ENCODE measurements at regions not wholly inside any gene's neighbourhood (a gene's known extent, or its start where the extent isn't known, plus 50 kb on each side); places are given as distances from the start of the nearest gene placed in this dataset.

DNA sequence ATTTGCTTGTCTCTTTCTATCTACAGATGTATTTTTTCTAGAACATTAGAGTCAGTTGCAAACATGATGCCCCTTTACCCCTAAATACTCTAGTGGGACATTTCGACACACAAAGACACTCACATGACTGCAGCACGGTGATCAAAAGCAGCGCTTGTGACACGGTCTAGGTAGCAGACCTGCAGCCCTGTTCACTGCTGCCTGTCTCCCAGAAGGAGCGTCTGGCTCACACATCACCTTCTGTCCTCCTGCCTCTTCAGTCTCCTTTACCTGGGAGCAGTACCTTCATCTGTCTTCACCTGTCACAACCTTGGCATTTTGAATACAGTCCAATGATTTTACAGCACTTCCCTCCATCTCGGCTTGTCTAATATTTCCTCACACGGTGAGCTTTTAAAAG lies 51.9 kb upstream of the SH3PXD2B start (continued):
- TF ChIP-seq, protein P1, sequence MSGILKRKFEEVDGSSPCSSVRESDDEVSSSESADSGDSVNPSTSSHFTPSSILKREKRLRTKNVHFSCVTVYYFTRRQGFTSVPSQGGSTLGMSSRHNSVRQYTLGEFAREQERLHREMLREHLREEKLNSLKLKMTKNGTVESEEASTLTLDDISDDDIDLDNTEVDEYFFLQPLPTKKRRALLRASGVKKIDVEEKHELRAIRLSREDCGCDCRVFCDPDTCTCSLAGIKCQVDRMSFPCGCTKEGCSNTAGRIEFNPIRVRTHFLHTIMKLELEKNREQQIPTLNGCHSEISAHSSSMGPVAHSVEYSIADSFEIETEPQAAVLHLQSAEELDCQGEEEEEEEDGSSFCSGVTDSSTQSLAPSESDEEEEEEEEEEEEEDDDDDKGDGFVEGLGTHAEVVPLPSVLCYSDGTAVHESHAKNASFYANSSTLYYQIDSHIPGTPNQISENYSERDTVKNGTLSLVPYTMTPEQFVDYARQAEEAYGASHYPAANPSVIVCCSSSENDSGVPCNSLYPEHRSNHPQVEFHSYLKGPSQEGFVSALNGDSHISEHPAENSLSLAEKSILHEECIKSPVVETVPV (CRISPR knock-in tag; IDR thresholded peaks at IDR 0.05): no peak
- TF ChIP-seq ZNF70 (CRISPR knock-in tag; IDR thresholded peaks at IDR 0.05): no peak
- no peak for TF ChIP-seq TCF4 (CRISPR knock-in tag; IDR thresholded peaks at IDR 0.05; ENCODE audit: borderline replicate concordance)

DNA sequence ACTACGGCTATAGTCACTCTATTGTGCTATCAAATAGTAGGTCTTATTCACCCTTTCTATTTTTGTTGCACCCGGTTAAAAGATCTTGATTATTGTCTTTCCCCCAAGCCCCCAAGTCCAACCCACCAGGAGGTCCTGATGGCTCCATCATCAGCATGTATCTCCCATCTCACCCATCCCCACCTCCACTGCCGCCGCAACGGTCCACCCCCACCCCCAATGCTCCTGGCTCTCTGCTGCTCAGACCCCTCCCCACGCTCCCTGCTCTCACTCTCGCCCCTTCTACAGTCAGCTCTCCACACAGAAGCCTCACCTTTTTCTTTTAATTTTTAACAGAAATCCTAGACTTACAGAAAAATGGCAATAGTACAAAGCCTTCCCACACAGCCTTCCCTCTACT lies 51.5 kb upstream of the SH3PXD2B start:
- ATAC-seq: no peak
- TF ChIP-seq RARB (CRISPR knock-in tag; IDR thresholded peaks at IDR 0.05) (no peak), SNAI2 (CRISPR knock-in tag; IDR thresholded peaks at IDR 0.05) (no peak), ZNF70 (CRISPR knock-in tag; IDR thresholded peaks at IDR 0.05) (no peak), ZC3H10 (CRISPR knock-in tag; IDR thresholded peaks at IDR 0.05) (no peak), OSR1 (CRISPR knock-in tag; IDR thresholded peaks at IDR 0.05) (no peak), ZFP3 (CRISPR knock-in tag; IDR thresholded peaks at IDR 0.05) (no peak), ISL1 (CRISPR knock-in tag; IDR thresholded peaks at IDR 0.05) (no peak), TOX (CRISPR knock-in tag; IDR thresholded peaks at IDR 0.05; ENCODE audit: borderline replicate concordance) (no peak), TCF4 (CRISPR knock-in tag; IDR thresholded peaks at IDR 0.05; ENCODE audit: borderline replicate concordance) (no peak), ARNTL (CRISPR knock-in tag; IDR thresholded peaks at IDR 0.05; ENCODE audit: borderline replicate concordance, low read depth) (no peak), ESRRG (CRISPR knock-in tag; IDR thresholded peaks at IDR 0.05) (no peak), PPARA (CRISPR knock-in tag; IDR thresholded peaks at IDR 0.05; ENCODE audit: borderline replicate concordance) (no peak), GLIS3 (CRISPR knock-in tag; IDR thresholded peaks at IDR 0.05) (no peak), CSDC2 (CRISPR knock-in tag; IDR thresholded peaks at IDR 0.05) (no peak)
- TF ChIP-seq, protein P1 (CRISPR knock-in tag; IDR thresholded peaks at IDR 0.05): no peak
- TF ChIP-seq, protein P2, sequence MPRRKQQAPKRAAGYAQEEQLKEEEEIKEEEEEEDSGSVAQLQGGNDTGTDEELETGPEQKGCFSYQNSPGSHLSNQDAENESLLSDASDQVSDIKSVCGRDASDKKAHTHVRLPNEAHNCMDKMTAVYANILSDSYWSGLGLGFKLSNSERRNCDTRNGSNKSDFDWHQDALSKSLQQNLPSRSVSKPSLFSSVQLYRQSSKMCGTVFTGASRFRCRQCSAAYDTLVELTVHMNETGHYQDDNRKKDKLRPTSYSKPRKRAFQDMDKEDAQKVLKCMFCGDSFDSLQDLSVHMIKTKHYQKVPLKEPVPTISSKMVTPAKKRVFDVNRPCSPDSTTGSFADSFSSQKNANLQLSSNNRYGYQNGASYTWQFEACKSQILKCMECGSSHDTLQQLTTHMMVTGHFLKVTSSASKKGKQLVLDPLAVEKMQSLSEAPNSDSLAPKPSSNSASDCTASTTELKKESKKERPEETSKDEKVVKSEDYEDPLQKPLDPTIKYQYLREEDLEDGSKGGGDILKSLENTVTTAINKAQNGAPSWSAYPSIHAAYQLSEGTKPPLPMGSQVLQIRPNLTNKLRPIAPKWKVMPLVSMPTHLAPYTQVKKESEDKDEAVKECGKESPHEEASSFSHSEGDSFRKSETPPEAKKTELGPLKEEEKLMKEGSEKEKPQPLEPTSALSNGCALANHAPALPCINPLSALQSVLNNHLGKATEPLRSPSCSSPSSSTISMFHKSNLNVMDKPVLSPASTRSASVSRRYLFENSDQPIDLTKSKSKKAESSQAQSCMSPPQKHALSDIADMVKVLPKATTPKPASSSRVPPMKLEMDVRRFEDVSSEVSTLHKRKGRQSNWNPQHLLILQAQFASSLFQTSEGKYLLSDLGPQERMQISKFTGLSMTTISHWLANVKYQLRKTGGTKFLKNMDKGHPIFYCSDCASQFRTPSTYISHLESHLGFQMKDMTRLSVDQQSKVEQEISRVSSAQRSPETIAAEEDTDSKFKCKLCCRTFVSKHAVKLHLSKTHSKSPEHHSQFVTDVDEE (CRISPR knock-in tag; IDR thresholded peaks at IDR 0.05): no peak
- TF ChIP-seq, protein P3, sequence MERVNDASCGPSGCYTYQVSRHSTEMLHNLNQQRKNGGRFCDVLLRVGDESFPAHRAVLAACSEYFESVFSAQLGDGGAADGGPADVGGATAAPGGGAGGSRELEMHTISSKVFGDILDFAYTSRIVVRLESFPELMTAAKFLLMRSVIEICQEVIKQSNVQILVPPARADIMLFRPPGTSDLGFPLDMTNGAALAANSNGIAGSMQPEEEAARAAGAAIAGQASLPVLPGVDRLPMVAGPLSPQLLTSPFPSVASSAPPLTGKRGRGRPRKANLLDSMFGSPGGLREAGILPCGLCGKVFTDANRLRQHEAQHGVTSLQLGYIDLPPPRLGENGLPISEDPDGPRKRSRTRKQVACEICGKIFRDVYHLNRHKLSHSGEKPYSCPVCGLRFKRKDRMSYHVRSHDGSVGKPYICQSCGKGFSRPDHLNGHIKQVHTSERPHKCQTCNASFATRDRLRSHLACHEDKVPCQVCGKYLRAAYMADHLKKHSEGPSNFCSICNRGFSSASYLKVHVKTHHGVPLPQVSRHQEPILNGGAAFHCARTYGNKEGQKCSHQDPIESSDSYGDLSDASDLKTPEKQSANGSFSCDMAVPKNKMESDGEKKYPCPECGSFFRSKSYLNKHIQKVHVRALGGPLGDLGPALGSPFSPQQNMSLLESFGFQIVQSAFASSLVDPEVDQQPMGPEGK (CRISPR knock-in tag; IDR thresholded peaks at IDR 0.05; ENCODE audit: borderline replicate concordance): no peak
- TF ChIP-seq, protein P4, sequence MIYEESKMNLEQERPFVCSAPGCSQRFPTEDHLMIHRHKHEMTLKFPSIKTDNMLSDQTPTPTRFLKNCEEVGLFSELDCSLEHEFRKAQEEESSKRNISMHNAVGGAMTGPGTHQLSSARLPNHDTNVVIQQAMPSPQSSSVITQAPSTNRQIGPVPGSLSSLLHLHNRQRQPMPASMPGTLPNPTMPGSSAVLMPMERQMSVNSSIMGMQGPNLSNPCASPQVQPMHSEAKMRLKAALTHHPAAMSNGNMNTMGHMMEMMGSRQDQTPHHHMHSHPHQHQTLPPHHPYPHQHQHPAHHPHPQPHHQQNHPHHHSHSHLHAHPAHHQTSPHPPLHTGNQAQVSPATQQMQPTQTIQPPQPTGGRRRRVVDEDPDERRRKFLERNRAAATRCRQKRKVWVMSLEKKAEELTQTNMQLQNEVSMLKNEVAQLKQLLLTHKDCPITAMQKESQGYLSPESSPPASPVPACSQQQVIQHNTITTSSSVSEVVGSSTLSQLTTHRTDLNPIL (CRISPR knock-in tag; IDR thresholded peaks at IDR 0.05; ENCODE audit: low read depth): no peak
- TF ChIP-seq, protein P5, sequence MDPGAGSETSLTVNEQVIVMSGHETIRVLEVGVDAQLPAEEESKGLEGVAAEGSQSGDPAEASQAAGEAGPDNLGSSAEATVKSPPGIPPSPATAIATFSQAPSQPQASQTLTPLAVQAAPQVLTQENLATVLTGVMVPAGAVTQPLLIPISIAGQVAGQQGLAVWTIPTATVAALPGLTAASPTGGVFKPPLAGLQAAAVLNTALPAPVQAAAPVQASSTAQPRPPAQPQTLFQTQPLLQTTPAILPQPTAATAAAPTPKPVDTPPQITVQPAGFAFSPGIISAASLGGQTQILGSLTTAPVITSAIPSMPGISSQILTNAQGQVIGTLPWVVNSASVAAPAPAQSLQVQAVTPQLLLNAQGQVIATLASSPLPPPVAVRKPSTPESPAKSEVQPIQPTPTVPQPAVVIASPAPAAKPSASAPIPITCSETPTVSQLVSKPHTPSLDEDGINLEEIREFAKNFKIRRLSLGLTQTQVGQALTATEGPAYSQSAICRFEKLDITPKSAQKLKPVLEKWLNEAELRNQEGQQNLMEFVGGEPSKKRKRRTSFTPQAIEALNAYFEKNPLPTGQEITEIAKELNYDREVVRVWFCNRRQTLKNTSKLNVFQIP (CRISPR knock-in tag; IDR thresholded peaks at IDR 0.05; ENCODE audit: borderline replicate concordance, low read depth): no peak

DNA sequence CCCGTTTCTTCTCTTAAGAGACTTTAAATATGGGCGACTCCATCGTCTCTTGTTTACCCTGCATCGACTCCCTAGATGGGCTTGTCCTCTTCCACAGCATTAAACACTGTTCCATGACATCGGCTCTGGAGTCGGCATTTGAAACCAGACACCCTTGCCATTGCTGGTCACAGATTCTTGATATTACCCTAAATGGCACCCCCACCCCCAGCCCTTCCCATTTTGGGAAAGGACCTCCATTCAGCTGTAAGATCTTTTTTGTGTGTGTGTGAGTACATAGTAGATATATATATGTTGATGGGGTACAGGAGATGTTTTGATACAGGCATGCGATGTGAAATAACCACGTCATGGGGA lies 51.1 kb upstream of the SH3PXD2B start:
- TF ChIP-seq SNAI2 (CRISPR knock-in tag; IDR thresholded peaks at IDR 0.05): no peak
- TF ChIP-seq BACH2 (CRISPR knock-in tag; IDR thresholded peaks at IDR 0.05; ENCODE audit: borderline replicate concordance): no peak
- TF ChIP-seq, protein P4 (CRISPR knock-in tag; IDR thresholded peaks at IDR 0.05; ENCODE audit: low read depth): no peak
- TF ChIP-seq GLIS3 (CRISPR knock-in tag; IDR thresholded peaks at IDR 0.05): no peak
- TF ChIP-seq, protein P3 (CRISPR knock-in tag; IDR thresholded peaks at IDR 0.05; ENCODE audit: borderline replicate concordance): no peak
- no peak for TF ChIP-seq RARB (CRISPR knock-in tag; IDR thresholded peaks at IDR 0.05)
- TF ChIP-seq CSDC2 (CRISPR knock-in tag; IDR thresholded peaks at IDR 0.05): no peak
- no peak for TF ChIP-seq TOX (CRISPR knock-in tag; IDR thresholded peaks at IDR 0.05; ENCODE audit: borderline replicate concordance)
- TF ChIP-seq ZFP30 (CRISPR knock-in tag; IDR thresholded peaks at IDR 0.05): no peak
- no peak for TF ChIP-seq ZC3H10 (CRISPR knock-in tag; IDR thresholded peaks at IDR 0.05)
- TF ChIP-seq, protein P1 (CRISPR knock-in tag; IDR thresholded peaks at IDR 0.05): no peak
- no peak for TF ChIP-seq ZFP3 (CRISPR knock-in tag; IDR thresholded peaks at IDR 0.05)
- TF ChIP-seq ZNF8 (CRISPR knock-in tag; IDR thresholded peaks at IDR 0.05): no peak
- ATAC-seq: no peak

Measured in SK-N-SH treated with all-trans-retinoic acid at 6 μM for 48 hours (cell line).